ENCODE measurements at regions not wholly inside any gene's neighbourhood (a gene's known extent, or its start where the extent isn't known, plus 50 kb on each side); places are given as distances from the start of the nearest gene placed in this dataset.

DNA sequence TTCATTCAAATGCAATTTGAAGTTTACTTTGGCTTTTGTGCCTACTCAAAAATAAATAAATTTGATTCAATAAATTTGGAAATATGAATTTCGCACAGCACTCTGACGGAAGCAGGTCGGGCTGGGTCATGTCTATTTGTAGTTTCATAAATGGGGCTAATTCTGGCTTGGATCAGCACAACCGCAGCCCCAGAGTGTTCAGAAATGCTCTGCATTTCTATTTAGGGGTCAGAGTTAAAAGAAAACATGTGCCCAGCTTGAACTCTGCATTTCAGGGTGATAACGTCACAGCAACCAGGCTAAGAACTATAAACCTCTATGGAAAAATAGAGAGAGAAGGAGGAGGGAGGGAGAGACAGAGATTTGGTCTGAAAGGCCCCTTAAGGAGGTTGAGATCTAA lies 480.9 kb upstream of the NOX3 start:
- TF ChIP-seq, protein P1, sequence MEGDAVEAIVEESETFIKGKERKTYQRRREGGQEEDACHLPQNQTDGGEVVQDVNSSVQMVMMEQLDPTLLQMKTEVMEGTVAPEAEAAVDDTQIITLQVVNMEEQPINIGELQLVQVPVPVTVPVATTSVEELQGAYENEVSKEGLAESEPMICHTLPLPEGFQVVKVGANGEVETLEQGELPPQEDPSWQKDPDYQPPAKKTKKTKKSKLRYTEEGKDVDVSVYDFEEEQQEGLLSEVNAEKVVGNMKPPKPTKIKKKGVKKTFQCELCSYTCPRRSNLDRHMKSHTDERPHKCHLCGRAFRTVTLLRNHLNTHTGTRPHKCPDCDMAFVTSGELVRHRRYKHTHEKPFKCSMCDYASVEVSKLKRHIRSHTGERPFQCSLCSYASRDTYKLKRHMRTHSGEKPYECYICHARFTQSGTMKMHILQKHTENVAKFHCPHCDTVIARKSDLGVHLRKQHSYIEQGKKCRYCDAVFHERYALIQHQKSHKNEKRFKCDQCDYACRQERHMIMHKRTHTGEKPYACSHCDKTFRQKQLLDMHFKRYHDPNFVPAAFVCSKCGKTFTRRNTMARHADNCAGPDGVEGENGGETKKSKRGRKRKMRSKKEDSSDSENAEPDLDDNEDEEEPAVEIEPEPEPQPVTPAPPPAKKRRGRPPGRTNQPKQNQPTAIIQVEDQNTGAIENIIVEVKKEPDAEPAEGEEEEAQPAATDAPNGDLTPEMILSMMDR (IDR thresholded peaks at IDR 0.05): no peak
- TF ChIP-seq POLR2A (IDR thresholded peaks at IDR 0.05): no peak
- no peak for TF ChIP-seq POLR2AphosphoS5 (IDR thresholded peaks at IDR 0.05)

Measured in suprapubic skin (tissue), 4 donors.